WTC11 (cell line): ENCODE measurements at regions not wholly inside any gene's neighbourhood (a gene's known extent, or its start where the extent isn't known, plus 50 kb on each side); places are given as distances from the start of the nearest gene placed in this dataset.
A peak's percentile ranks its signal among the peaks of the same experiment; 100 is the strongest.

ENCODE experiments used
- AFF4 ChIP-seq: sonication (generic); formaldehyde crosslinking; IDR thresholded peaks from 2 replicates; pipeline ENCODE4 v1.8.1; 2023; ENCODE audit warnings: mild to moderate bottlenecking, missing genetic modification reagents, borderline replicate concordance
- ARID4B ChIP-seq: sonication (generic); formaldehyde crosslinking; IDR thresholded peaks from 2 replicates; pipeline ENCODE4 v1.8.0; 2023; ENCODE audit warnings: missing genetic modification reagents, mild to moderate bottlenecking, borderline replicate concordance
- ATF1 ChIP-seq: sonication (generic); formaldehyde crosslinking; IDR thresholded peaks from 2 replicates; pipeline ENCODE4 v1.8.1; 2023; ENCODE audit warnings: mild to moderate bottlenecking, moderate library complexity, missing genetic modification reagents
- CDX4 ChIP-seq: fragments of 250-450 bp; sonication (Bioruptor Pico); IDR thresholded peaks from 2 replicates; pipeline ENCODE4 v1.9.0; 2021; ENCODE audit warnings: moderate library complexity, mild to moderate bottlenecking, inconsistent platforms, borderline replicate concordance
- CREM ChIP-seq: sonication (generic); formaldehyde crosslinking; IDR thresholded peaks from 2 replicates; pipeline ENCODE4 v1.8.1; 2022; ENCODE audit warnings: mild to moderate bottlenecking, missing genetic modification reagents, moderate library complexity
- EMX1 ChIP-seq: fragments of 250-450 bp; sonication (Bioruptor Pico); IDR thresholded peaks from 2 replicates; pipeline ENCODE4 v1.8.0; 2021; ENCODE audit warnings: mild to moderate bottlenecking
- ERG ChIP-seq: fragments of 250-450 bp; sonication (Bioruptor Pico); IDR thresholded peaks from 2 replicates; pipeline ENCODE4 v1.8.0; 2021; ENCODE audit warnings: mild to moderate bottlenecking
- FOXK1 ChIP-seq: sonication (generic); formaldehyde crosslinking; IDR thresholded peaks from 2 replicates; pipeline ENCODE4 v1.8.0; 2022; ENCODE audit warnings: mild to moderate bottlenecking, moderate library complexity, missing genetic modification reagents
- GABPB1 ChIP-seq: sonication (generic); formaldehyde crosslinking; IDR thresholded peaks from 2 replicates; pipeline ENCODE4 v1.8.1; 2023; ENCODE audit warnings: mild to moderate bottlenecking, missing genetic modification reagents
- MLX ChIP-seq: sonication (generic); formaldehyde crosslinking; IDR thresholded peaks from 2 replicates; pipeline ENCODE4 v1.8.1; 2023; ENCODE audit warnings: mild to moderate bottlenecking, missing genetic modification reagents, moderate library complexity
- NFATC4 ChIP-seq: fragments of 250-450 bp; sonication (Bioruptor Pico); IDR thresholded peaks from 2 replicates; pipeline ENCODE4 v1.9.0; 2021; ENCODE audit warnings: mild to moderate bottlenecking
- NR3C1 ChIP-seq: sonication (generic); formaldehyde crosslinking; conservative IDR thresholded peaks from 2 replicates; pipeline ENCODE4 v1.8.1; 2023; ENCODE audit warnings: low read depth, mild to moderate bottlenecking, missing genetic modification reagents
- PRRX2 ChIP-seq: fragments of 250-450 bp; sonication (Bioruptor Pico); IDR thresholded peaks from 2 replicates; pipeline ENCODE4 v1.8.0; 2021; ENCODE audit warnings: mild to moderate bottlenecking
- SOX15 ChIP-seq: fragments of 250-450 bp; sonication (Bioruptor Pico); IDR thresholded peaks from 2 replicates; pipeline ENCODE4 v1.9.0; 2021; ENCODE audit warnings: mild to moderate bottlenecking
- TEAD1 ChIP-seq: sonication (generic); formaldehyde crosslinking; IDR thresholded peaks from 2 replicates; pipeline ENCODE4 v1.8.0; 2022; ENCODE audit warnings: mild to moderate bottlenecking, missing genetic modification reagents
- ZBTB43 ChIP-seq: sonication (generic); formaldehyde crosslinking; IDR thresholded peaks from 2 replicates; pipeline ENCODE4 v1.8.1; 2023; ENCODE audit warnings: mild to moderate bottlenecking, missing genetic modification reagents
- ZNF263 ChIP-seq: sonication (generic); formaldehyde crosslinking; IDR thresholded peaks from 2 replicates; pipeline ENCODE4 v1.8.1; 2022; ENCODE audit warnings: low read depth, mild to moderate bottlenecking, moderate library complexity, missing genetic modification reagents
- ZNF281 ChIP-seq: sonication (generic); formaldehyde crosslinking; IDR thresholded peaks from 2 replicates; pipeline ENCODE4 v1.8.0; 2023; ENCODE audit warnings: mild to moderate bottlenecking, missing genetic modification reagents
- ZNF423 ChIP-seq: fragments of 250-450 bp; sonication (Bioruptor Pico); IDR thresholded peaks from 2 replicates; pipeline ENCODE4 v2.1.2; 2022; ENCODE audit warnings: mild to moderate bottlenecking, moderate library complexity
- ZSCAN18 ChIP-seq: fragments of 250-450 bp; sonication (Bioruptor Pico); IDR thresholded peaks from 2 replicates; pipeline ENCODE4 v2.1.2; 2022; ENCODE audit warnings: mild to moderate bottlenecking, moderate library complexity

GRCh38 chr6:13873288-13874190, 51.2 kb upstream of the RNF182 start (continued):
- TF ChIP-seq AFF4 (peak; percentile 96; the same call in 1 of the 2 replicates), ZBTB43 (CRISPR knock-in tag) (peak; percentile 99), CREM (CRISPR knock-in tag) (peak; percentile 85; the same call in 1 of the 2 replicates), ZNF281 (CRISPR knock-in tag) (peak; percentile 98), CDX4 (CRISPR knock-in tag) (no peak), GABPB1 (CRISPR knock-in tag) (peak; percentile 11; the same call in 1 of the 2 replicates), ERG (no peak), ZNF423 (peak; percentile 29; the same call in 1 of the 2 replicates), ZSCAN18 (CRISPR knock-in tag) (no peak), EMX1 (CRISPR knock-in tag) (no peak), ATF1 (CRISPR knock-in tag) (no peak), PRRX2 (no peak), ARID4B (CRISPR knock-in tag) (peak; percentile 99), NFATC4 (CRISPR knock-in tag) (no peak), FOXK1 (peak; percentile 97), NR3C1 (no peak), TEAD1 (peak; percentile 99), MLX (CRISPR knock-in tag) (0 out of 2 replicates have a peak, but pooled peaks have one; percentile 61), ZNF263 (CRISPR knock-in tag) (peak; percentile 81), SOX15 (no peak)
